ENCODE measurements at regions not wholly inside any gene's neighbourhood (a gene's known extent, or its start where the extent isn't known, plus 50 kb on each side); places are given as distances from the start of the nearest gene placed in this dataset.

GRCh38 chr9:80793706-80794105 lies 895.6 kb downstream of the TLE1 start:
- TF ChIP-seq POLR2A (IDR thresholded peaks at IDR 0.05) (no peak), CTCF (IDR thresholded peaks at IDR 0.05) (no peak)

All from vagina (tissue), 2 donors.